ENCODE measurements at regions not wholly inside any gene's neighbourhood (a gene's known extent, or its start where the extent isn't known, plus 50 kb on each side); places are given as distances from the start of the nearest gene placed in this dataset.

DNA sequence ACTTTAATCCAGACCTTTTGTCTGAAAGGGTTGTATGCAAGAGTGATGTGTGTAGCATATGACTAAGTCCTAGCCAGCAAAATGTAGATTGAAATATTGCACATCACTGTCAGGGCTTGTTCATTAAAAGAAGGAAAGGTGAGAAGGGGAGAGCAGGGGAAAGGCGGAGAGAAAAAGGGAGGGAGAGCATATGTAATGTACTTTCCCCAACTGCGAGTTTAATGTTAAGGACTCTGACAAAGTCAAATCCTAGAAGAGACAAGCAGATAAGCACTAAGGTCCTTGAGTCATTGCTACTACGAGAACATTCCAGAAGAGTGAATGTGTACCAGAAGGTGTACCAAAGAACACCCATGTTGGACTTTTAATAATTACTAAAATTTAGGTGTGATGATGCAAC is 1336.7 kb downstream of the NSUN3 start:
- DNase-seq (ENCODE audit: extremely low read depth in 1 of 4, low spot score in 3 of 4) (no peak), FAIRE-seq (no peak), ATAC-seq (no peak)
- Histone ChIP-seq H3K4me3 (no peak overlapping the region), H3K9me3 (replicated peaks; ENCODE audit: control insufficient read depth, insufficient read depth, low read depth, low read length) (no peaks in the 10 kb centered on the region), H3K27me3 (ENCODE audit: control insufficient read depth in 2 of 2, insufficient read depth in 2 of 2, low read length in 2 of 2) (no peaks in the 10 kb centered on the region), H3K9me1 (ENCODE audit: control insufficient read depth, insufficient read depth, low read length) (no peaks in the 10 kb centered on the region), H3K4me1 (replicated peaks in 1 of 2; ENCODE audit: control insufficient read depth in 2 of 2, insufficient read depth in 2 of 2, low read length in 2 of 2) (no peaks in the 10 kb centered on the region), H3K9ac (ENCODE audit: insufficient read depth in 1 of 2, low read depth in 2 of 2, low read length in 2 of 2) (no peak overlapping the region), H3K79me2 (ENCODE audit: control insufficient read depth, insufficient read depth, low read length) (no peaks in the 10 kb centered on the region), H3K27ac (ENCODE audit: extremely low read depth, low read depth, low read length) (no peak overlapping the region), H2AFZ (ENCODE audit: low read depth, low read length) (no peak overlapping the region), H3K36me3 (ENCODE audit: control insufficient read depth, insufficient read depth, low read length) (no peaks in the 10 kb centered on the region), H3K4me2 (ENCODE audit: insufficient read depth, low read length) (no peak overlapping the region), H4K20me1 (replicated peaks; ENCODE audit: control insufficient read depth, insufficient read depth, low read length) (no peaks in the 10 kb centered on the region)
- in situ Hi-C loops (cut with MboI) (no loop called here), intact Hi-C loops (cut with micrococcal nuclease) (no loop called here)
- TF ChIP-seq ZNF124 (CRISPR knock-in tag; IDR thresholded peaks at IDR 0.05) (no peak), BRD9 (IDR thresholded peaks at IDR 0.05; ENCODE audit: low read depth, partially characterized antibody) (no peak), EP400 (IDR thresholded peaks at IDR 0.05) (no peak), PTTG1 (tag; IDR thresholded peaks at IDR 0.05; ENCODE audit: low read depth) (no peak), IRF1 (CRISPR knock-in tag; IDR thresholded peaks at IDR 0.05; ENCODE audit: borderline replicate concordance) (no peak), ZNF511 (CRISPR knock-in tag; IDR thresholded peaks at IDR 0.05) (no peak), PHF8 (IDR thresholded peaks at IDR 0.05; ENCODE audit: borderline replicate concordance, low read length) (no peak), FOXP4 (CRISPR knock-in tag; IDR thresholded peaks at IDR 0.05; ENCODE audit: borderline replicate concordance) (no peak), HNRNPL (IDR thresholded peaks at IDR 0.05; ENCODE audit: low read depth, low read length) (no peak)
- TF ChIP-seq, protein P1, sequence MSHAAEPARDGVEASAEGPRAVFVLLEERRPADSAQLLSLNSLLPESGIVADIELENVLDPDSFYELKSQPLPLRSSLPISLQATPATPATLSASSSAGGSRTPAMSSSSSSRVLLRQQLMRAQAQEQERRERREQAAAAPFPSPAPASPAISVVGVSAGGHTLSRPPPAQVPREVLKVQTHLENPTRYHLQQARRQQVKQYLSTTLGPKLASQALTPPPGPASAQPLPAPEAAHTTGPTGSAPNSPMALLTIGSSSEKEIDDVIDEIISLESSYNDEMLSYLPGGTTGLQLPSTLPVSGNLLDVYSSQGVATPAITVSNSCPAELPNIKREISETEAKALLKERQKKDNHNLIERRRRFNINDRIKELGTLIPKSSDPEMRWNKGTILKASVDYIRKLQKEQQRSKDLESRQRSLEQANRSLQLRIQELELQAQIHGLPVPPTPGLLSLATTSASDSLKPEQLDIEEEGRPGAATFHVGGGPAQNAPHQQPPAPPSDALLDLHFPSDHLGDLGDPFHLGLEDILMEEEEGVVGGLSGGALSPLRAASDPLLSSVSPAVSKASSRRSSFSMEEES (CRISPR knock-in tag; IDR thresholded peaks at IDR 0.05): no peak
- TF ChIP-seq, protein P2, sequence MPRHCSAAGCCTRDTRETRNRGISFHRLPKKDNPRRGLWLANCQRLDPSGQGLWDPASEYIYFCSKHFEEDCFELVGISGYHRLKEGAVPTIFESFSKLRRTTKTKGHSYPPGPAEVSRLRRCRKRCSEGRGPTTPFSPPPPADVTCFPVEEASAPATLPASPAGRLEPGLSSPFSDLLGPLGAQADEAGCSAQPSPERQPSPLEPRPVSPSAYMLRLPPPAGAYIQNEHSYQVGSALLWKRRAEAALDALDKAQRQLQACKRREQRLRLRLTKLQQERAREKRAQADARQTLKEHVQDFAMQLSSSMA (CRISPR knock-in tag; IDR thresholded peaks at IDR 0.05): no peak
- 5% methylated on average over 3 of the region's 3 CpGs for WGBS (ENCODE audit: insufficient coverage, low coverage, missing lambda C conversion rate)
- no TSS peak for BruUV-seq (replicated peaks)
- POLR2A ChIA-PET: no interaction called here
- CTCF ChIA-PET (ENCODE audit: low intra/inter-chr PET ratio): no interaction called here

Data from K562 (cell line).